GM12878 (cell line): ENCODE measurements at regions not wholly inside any gene's neighbourhood (a gene's known extent, or its start where the extent isn't known, plus 50 kb on each side); places are given as distances from the start of the nearest gene placed in this dataset.

Experiments used
- ATAC-seq: fragments of 200-7000 bp; cut with Tn5 transposase; 3 replicates; pipeline ENCODE4 v1.9.1; 2020; ENCODE audit warnings: mild to moderate bottlenecking, moderate library complexity
- BruUV-seq: library from RNA; stranded (reverse); fragments of 400-500 nt; replicated peaks from 2 replicates; lab custom pipeline; 2021; lab: Mats Ljungman, UMichigan
- CTCF ChIA-PET: fragments of 300-600 bp; sonication (Branson Sonifier 250); formaldehyde crosslinking; extraction: SDS; loops from one replicate; lab custom pipeline; 2021; ENCODE audit warnings: inconsistent platforms; lab: Yijun Ruan, JAX
- POLR2A ChIA-PET: fragments of 350-600 bp; formaldehyde crosslinking; extraction: SDS; loops from one replicate; lab custom pipeline; 2021; ENCODE audit warnings: inconsistent platforms; lab: Charles Lee
- RAD21 ChIA-PET: fragments of 300-600 bp; sonication (Branson Sonifier 250); formaldehyde crosslinking; loops from one replicate; lab custom pipeline; 2023; ENCODE audit warnings: antibody characterized with exemption; ENCODE audit not compliant: unreplicated experiment; lab: Charles Lee
- SMC1A ChIA-PET: fragments of 300-600 bp; sonication (Branson Sonifier 250); formaldehyde crosslinking; loops from one replicate; lab custom pipeline; 2023; ENCODE audit not compliant: unreplicated experiment, uncharacterized antibody; lab: Charles Lee
- DNase-seq: peaks from one replicate; pipeline ENCODE4 v3.0.0-alpha.2; 2011; ENCODE audit warnings: low read depth, low spot score
- FAIRE-seq: peaks from 3 replicates; lab custom pipeline; 2011; peaks lifted over from hg19 to GRCh38; lab: Jason Lieb, UNC
- H2AFZ ChIP-seq: 2 replicates; pipeline ENCODE4 v1.6.0; 2011; ENCODE audit warnings: low read depth, low read length, control low read depth; ENCODE audit not compliant: control insufficient read depth
- H3K27ac ChIP-seq: 2 replicates; pipeline ENCODE4 v1.5.1; 2011; ENCODE audit warnings: control low read depth; ENCODE audit not compliant: control insufficient read depth, insufficient read depth
- H3K27me3 ChIP-seq, 2 experiments: replicated peaks in 1 of 2; 2 replicates each; pipeline versions ENCODE4 v1.6.0 to v1.6.1; 2011; ENCODE audit warnings: low read length in 1 of 2; ENCODE audit not compliant: control insufficient read depth in 2 of 2, insufficient read depth in 2 of 2
- H3K36me3 ChIP-seq, 2 experiments: 2 replicates each; pipeline ENCODE4 v1.5.1; 2011; ENCODE audit warnings: low read length in 1 of 2; ENCODE audit not compliant: control insufficient read depth in 2 of 2, insufficient read depth in 2 of 2
- H3K4me1 ChIP-seq: 2 replicates; pipeline ENCODE4 v1.6.1; 2011; ENCODE audit warnings: mild to moderate bottlenecking, low read length, moderate library complexity, mixed read lengths; ENCODE audit not compliant: control insufficient read depth, insufficient read depth
- H3K4me2 ChIP-seq: 2 replicates; pipeline ENCODE4 v1.6.0; 2011; ENCODE audit warnings: control low read depth; ENCODE audit not compliant: control insufficient read depth, insufficient read depth
- H3K4me3 ChIP-seq: fragments of 200-600 bp; sonication (generic); 2 replicates; pipeline ENCODE4 v1.5.1; 2016
- H3K79me2 ChIP-seq: 2 replicates; pipeline ENCODE4 v1.6.0; 2011; ENCODE audit warnings: low read length; ENCODE audit not compliant: control insufficient read depth, insufficient read depth
- H3K9ac ChIP-seq: 2 replicates; pipeline ENCODE4 v1.8.0; 2011; ENCODE audit warnings: low read length, control low read depth, mixed read lengths; ENCODE audit not compliant: control insufficient read depth, insufficient read depth
- H3K9me3 ChIP-seq: replicated peaks from 3 replicates; pipeline ENCODE4 v1.5.1; 2011; ENCODE audit warnings: mild to moderate bottlenecking, low read length; ENCODE audit not compliant: control insufficient read depth, insufficient read depth
- H4K20me1 ChIP-seq: 2 replicates; pipeline ENCODE4 v1.6.0; 2011; ENCODE audit not compliant: control insufficient read depth, insufficient read depth
- BMI1 ChIP-seq: fragments of 450-650 bp; IDR thresholded peaks from 2 replicates; pipeline ENCODE4 v1.6.1; 2016; ENCODE audit warnings: mild to moderate bottlenecking, moderate library complexity, borderline replicate concordance
- MTA2 ChIP-seq: fragments of 450-650 bp; IDR thresholded peaks from 2 replicates; pipeline ENCODE4 v1.6.1; 2016; ENCODE audit warnings: low read depth, mild to moderate bottlenecking, moderate library complexity
- PRDM15 ChIP-seq: fragments of 450-650 bp; formaldehyde crosslinking; IDR thresholded peaks from 2 replicates; pipeline ENCODE4 v1.4.0; 2020; ENCODE audit warnings: mild to moderate bottlenecking, moderate library complexity
- TCF3 ChIP-seq: IDR thresholded peaks from 2 replicates; pipeline ENCODE4 v1.6.1; 2012; ENCODE audit warnings: low read depth, mild to moderate bottlenecking, low read length, borderline replicate concordance; ENCODE audit not compliant: insufficient read depth
- TCF7 ChIP-seq: IDR thresholded peaks from 2 replicates; pipeline ENCODE4 v1.6.1; 2014; ENCODE audit warnings: antibody characterized with exemption, borderline replicate concordance
- ZNF622 ChIP-seq: fragments of 450-650 bp; IDR thresholded peaks from 2 replicates; pipeline ENCODE4 v1.6.1; 2017; ENCODE audit warnings: mild to moderate bottlenecking, inconsistent platforms
- WGBS: methylation state at CpG from one replicate; pipeline ENCODE4 v1.1.6; 2016; ENCODE audit warnings: low lambda C conversion rate; ENCODE audit not compliant: insufficient replicate concordance, insufficient coverage; ENCODE audit errors: missing lambda C conversion rate; 5-methylcytosine and 5-hydroxymethylcytosine counted together
- in situ Hi-C: fragments of 300-500 bp; cut with MboI; formaldehyde crosslinking; loops from 9 replicates; pipeline ENCODE4 v1.14.3; 2018; ENCODE audit warnings: mixed read lengths
- intact Hi-C: fragments of 100-400 bp; cut with micrococcal nuclease; formaldehyde crosslinking; loops from one replicate; pipeline ENCODE4 v1.14.2; 2022; ENCODE audit not compliant: unreplicated experiment
- TF ChIP-seq, protein P1 (sequence below): IDR thresholded peaks from 2 replicates; pipeline ENCODE4 v1.6.1; 2011; ENCODE audit warnings: borderline replicate concordance, low read depth, mild to moderate bottlenecking, moderate library complexity, low read length; ENCODE audit not compliant: insufficient read depth, poor library complexity, severe bottlenecking
- TF ChIP-seq, protein P2 (sequence below): IDR thresholded peaks from 2 replicates; pipeline ENCODE4 v1.6.1; 2011; ENCODE audit warnings: mild to moderate bottlenecking, low read depth, low read length, moderate library complexity; ENCODE audit not compliant: insufficient replicate concordance

DNA sequence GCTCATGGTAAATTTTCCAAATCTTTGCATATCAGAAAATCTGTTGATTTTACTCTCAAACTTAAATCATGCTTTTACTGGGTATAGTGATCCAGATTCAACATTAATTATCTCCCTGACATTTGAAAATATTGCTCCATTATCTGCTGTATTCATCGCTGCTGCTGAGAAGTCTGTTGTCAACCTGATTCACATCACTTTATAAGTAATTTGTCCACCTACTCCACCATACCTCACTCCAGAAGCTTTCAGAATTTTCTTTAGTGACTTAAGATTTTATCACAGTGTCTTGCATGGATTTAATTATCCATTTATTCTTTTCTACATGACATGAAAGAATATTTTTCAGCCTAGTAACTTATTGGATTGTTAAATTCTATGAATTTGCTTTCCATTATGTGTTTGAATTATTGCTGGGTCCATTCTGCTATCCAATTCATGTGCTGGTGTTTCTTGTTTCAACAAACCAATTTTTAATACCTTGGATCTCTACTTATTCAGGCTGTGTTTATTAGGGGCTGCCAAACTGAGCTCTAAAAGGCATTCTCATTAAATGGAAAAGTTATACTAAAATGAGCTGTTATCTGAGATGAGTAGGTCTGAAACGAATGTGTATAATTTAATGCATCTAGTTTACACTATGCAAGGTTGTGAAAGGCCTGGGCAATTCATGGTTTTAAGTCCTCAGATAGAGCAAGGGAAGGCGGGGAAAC lies 519.3 kb upstream of the CDH11 start:
- ChIA-PET SMC1A (no interaction called here), RAD21 (no interaction called here), POLR2A (no interaction called here), CTCF (no interaction called here)
- Histone ChIP-seq H3K9me3 (no peaks in the 10 kb centered on the region), H3K79me2 (no peaks in the 10 kb centered on the region), H3K36me3 (no peaks in the 10 kb centered on the region), H3K27me3 (no peaks in the 10 kb centered on the region), H3K4me3 (no peak overlapping the region), H3K9ac (no peak overlapping the region), H3K27ac (no peak overlapping the region), H4K20me1 (no peaks in the 10 kb centered on the region), H2AFZ (no peak overlapping the region), H3K4me1 (no peaks in the 10 kb centered on the region), H3K4me2 (no peak overlapping the region)
- in situ Hi-C loops = no loop called here
- intact Hi-C loops = no loop called here
- BruUV-seq = no TSS peak
- no peak for FAIRE-seq
- ATAC-seq = no peak
- no peak for TF ChIP-seq PRDM15 (CRISPR knock-in tag)
- TF ChIP-seq, protein P1, sequence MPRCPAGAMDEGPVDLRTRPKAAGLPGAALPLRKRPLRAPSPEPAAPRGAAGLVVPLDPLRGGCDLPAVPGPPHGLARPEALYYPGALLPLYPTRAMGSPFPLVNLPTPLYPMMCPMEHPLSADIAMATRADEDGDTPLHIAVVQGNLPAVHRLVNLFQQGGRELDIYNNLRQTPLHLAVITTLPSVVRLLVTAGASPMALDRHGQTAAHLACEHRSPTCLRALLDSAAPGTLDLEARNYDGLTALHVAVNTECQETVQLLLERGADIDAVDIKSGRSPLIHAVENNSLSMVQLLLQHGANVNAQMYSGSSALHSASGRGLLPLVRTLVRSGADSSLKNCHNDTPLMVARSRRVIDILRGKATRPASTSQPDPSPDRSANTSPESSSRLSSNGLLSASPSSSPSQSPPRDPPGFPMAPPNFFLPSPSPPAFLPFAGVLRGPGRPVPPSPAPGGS = no peak
- TF ChIP-seq, protein P2, sequence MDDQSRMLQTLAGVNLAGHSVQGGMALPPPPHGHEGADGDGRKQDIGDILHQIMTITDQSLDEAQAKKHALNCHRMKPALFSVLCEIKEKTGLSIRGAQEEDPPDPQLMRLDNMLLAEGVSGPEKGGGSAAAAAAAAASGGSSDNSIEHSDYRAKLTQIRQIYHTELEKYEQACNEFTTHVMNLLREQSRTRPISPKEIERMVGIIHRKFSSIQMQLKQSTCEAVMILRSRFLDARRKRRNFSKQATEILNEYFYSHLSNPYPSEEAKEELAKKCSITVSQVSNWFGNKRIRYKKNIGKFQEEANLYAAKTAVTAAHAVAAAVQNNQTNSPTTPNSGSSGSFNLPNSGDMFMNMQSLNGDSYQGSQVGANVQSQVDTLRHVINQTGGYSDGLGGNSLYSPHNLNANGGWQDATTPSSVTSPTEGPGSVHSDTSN = no peak
- no peak for TF ChIP-seq TCF3
- TF ChIP-seq BMI1 = no peak
- TF ChIP-seq TCF7 = no peak
- no peak for TF ChIP-seq ZNF622
- no peak for TF ChIP-seq MTA2
- WGBS = 7% methylated on average over 3 of the region's 3 CpGs
- no peak for DNase-seq
